LNCaP clone FGC (cell line): ENCODE measurements at regions not wholly inside any gene's neighbourhood (a gene's known extent, or its start where the extent isn't known, plus 50 kb on each side); places are given as distances from the start of the nearest gene placed in this dataset.

Experiments
- DNase-seq: peaks from one replicate; pipeline ENCODE4 v3.0.0-alpha.2; 2011; ENCODE audit warnings: low read depth
- H3K4me3 ChIP-seq: 2 replicates; pipeline ENCODE4 v1.5.1; 2011; ENCODE audit warnings: mild to moderate bottlenecking, low read depth, low read length, control low read depth
- CTCF ChIP-seq: IDR thresholded peaks from 2 replicates; pipeline ENCODE4 v1.5.1; 2012; ENCODE audit warnings: mild to moderate bottlenecking; ENCODE audit not compliant: control insufficient read depth, insufficient read depth; ENCODE audit errors: extremely low read depth

GRCh38 chr3:21117370-21117769, 633.6 kb downstream of the ZNF385D start:
- no peak for TF ChIP-seq CTCF
- no peak overlapping the region for H3K4me3 ChIP-seq
- no peak for DNase-seq

- no peak overlapping the region for H3K4me3 ChIP-seq
- DNase-seq, result no peak
- no peak for TF ChIP-seq CTCF
Measured at GRCh38 chr3:21109056-21109455, 642.0 kb downstream of the ZNF385D start.

DNA sequence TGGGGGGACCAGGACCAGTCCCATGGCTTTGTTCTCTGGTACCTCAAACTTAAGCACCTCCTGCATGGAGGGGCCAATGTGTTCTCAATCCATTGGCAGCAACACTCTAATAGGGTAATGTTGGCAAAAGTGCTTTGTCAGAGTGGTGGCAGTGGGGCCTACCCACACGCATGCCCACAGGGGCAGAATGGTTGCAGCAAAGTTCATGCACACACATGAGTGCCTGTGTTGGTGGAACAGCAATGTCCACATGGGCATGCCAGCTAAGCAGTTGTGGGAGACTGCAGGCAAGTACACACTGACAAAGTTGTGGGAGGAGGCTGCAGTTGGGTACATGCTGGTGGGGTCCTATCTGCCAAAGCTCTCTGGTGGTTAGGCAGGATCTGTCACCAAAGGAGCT, 645.2 kb downstream of the ZNF385D start:
- H3K4me3 ChIP-seq, result no peak overlapping the region
- no peak for TF ChIP-seq CTCF
- DNase-seq, result no peak

GRCh38 chr3:21100656-21101359, 650.2 kb downstream of the ZNF385D start:
- H3K4me3 ChIP-seq, result no peak overlapping the region
- no peak for DNase-seq
- no peak for TF ChIP-seq CTCF

DNA sequence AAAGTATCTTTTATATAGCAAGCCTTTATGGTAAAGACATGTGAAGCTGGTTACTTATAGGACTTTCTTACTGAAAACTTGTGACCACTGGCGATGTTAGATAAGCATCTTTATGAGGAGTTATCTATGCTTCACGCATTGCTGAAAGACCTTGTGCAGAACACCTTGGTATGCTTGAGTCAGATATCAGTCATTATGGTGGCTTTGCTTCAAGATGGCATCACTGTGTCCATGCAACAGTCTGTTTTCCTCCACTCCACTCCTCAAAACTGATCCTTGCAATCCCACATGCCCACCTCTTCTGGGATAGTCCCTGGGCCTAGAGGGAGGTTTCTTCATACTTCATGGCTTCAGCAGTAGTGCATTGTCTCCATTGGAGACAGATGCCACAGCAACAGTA, 656.3 kb downstream of the ZNF385D start:
- DNase-seq, result no peak
- H3K4me3 ChIP-seq, result no peak overlapping the region
- no peak for TF ChIP-seq CTCF

- no peak for DNase-seq
- no peak for TF ChIP-seq CTCF
Measured at GRCh38 chr3:21073561-21073960, 677.4 kb downstream of the ZNF385D start.

GRCh38 chr3:21067031-21067813, 683.8 kb downstream of the ZNF385D start:
- DNase-seq, result no peak
- no peak for TF ChIP-seq CTCF
- no peak overlapping the region for H3K4me3 ChIP-seq

More at GRCh38 chr3:21073561-21073960, 677.4 kb downstream of the ZNF385D start:
- H3K4me3 ChIP-seq, result no peak overlapping the region
